H9 (cell line): ENCODE measurements at regions not wholly inside any gene's neighbourhood (a gene's known extent, or its start where the extent isn't known, plus 50 kb on each side); places are given as distances from the start of the nearest gene placed in this dataset.

Experiments
- DNase-seq: peaks from one replicate; pipeline ENCODE4 v3.0.0-alpha.2; 2017
- H2AFZ ChIP-seq: one replicate; pipeline ENCODE4 v1.6.1; 2013; ENCODE audit warnings: mild to moderate bottlenecking, low read length, control low read depth, moderate library complexity
- H2AK5ac ChIP-seq: 2 replicates; pipeline ENCODE4 v1.6.1; 2013; ENCODE audit warnings: low read length, control low read depth, mixed read lengths; ENCODE audit not compliant: insufficient read length
- H2BK120ac ChIP-seq: one replicate; pipeline ENCODE4 v1.6.1; 2013; ENCODE audit warnings: low read depth, mild to moderate bottlenecking, low read length, control low read depth, inconsistent platforms; ENCODE audit not compliant: poor library complexity, severe bottlenecking
- H2BK12ac ChIP-seq: 2 replicates; pipeline ENCODE4 v1.6.1; 2013; ENCODE audit warnings: low read length, control low read depth, mixed read lengths, low read depth; ENCODE audit not compliant: insufficient read length
- H2BK15ac ChIP-seq: 2 replicates; pipeline ENCODE4 v1.6.1; 2013; ENCODE audit warnings: low read depth, low read length, control low read depth
- H2BK20ac ChIP-seq: one replicate; pipeline ENCODE4 v1.6.1; 2013; ENCODE audit warnings: low read depth, mild to moderate bottlenecking, low read length, control low read depth, inconsistent platforms; ENCODE audit not compliant: poor library complexity, severe bottlenecking
- H2BK5ac ChIP-seq: 2 replicates; pipeline ENCODE4 v1.6.1; 2013; ENCODE audit warnings: low read length, control low read depth, mixed read lengths; ENCODE audit not compliant: insufficient read length
- H3K14ac ChIP-seq: 2 replicates; pipeline ENCODE4 v1.6.1; 2013; ENCODE audit warnings: low read length, control low read depth; ENCODE audit not compliant: insufficient read depth
- H3K18ac ChIP-seq: 2 replicates; pipeline ENCODE4 v1.6.1; 2013; ENCODE audit warnings: low read depth, mild to moderate bottlenecking, mixed read lengths, low read length, control low read depth; ENCODE audit not compliant: insufficient read length
- H3K23ac ChIP-seq: 2 replicates; pipeline ENCODE4 v1.6.1; 2013; ENCODE audit warnings: low read length, control low read depth, mixed read lengths, low read depth; ENCODE audit not compliant: insufficient read length
- H3K23me2 ChIP-seq: 2 replicates; pipeline ENCODE4 v1.6.1; 2013; ENCODE audit warnings: low read depth, mild to moderate bottlenecking, mixed read lengths, low read length, control low read depth; ENCODE audit not compliant: insufficient read length, poor library complexity, severe bottlenecking
- H3K27ac ChIP-seq: 2 replicates; pipeline ENCODE4 v1.5.1; 2013; ENCODE audit warnings: low read length, control low read depth, mixed read lengths, low read depth; ENCODE audit not compliant: insufficient read length
- H3K27me3 ChIP-seq: 2 replicates; pipeline ENCODE4 v1.6.1; 2013; ENCODE audit warnings: low read length, control low read depth, inconsistent platforms; ENCODE audit not compliant: insufficient read depth
- H3K4ac ChIP-seq: 2 replicates; pipeline ENCODE4 v1.6.1; 2013; ENCODE audit warnings: low read depth, mild to moderate bottlenecking, control low read depth, inconsistent platforms, low read length, moderate library complexity
- H3K4me1 ChIP-seq: 2 replicates; pipeline ENCODE4 v1.6.1; 2013; ENCODE audit warnings: low read length, control low read depth, inconsistent platforms; ENCODE audit not compliant: insufficient read depth
- H3K4me2 ChIP-seq: 2 replicates; pipeline ENCODE4 v1.6.1; 2013; ENCODE audit warnings: low read length, control low read depth, mixed read lengths; ENCODE audit not compliant: insufficient read length, insufficient read depth
- H3K56ac ChIP-seq: 2 replicates; pipeline ENCODE4 v1.6.1; 2013; ENCODE audit warnings: low read depth, mild to moderate bottlenecking, mixed read lengths, low read length, control low read depth; ENCODE audit not compliant: insufficient read length
- H3K79me1 ChIP-seq: 2 replicates; pipeline ENCODE4 v1.6.1; 2013; ENCODE audit warnings: low read depth, mild to moderate bottlenecking, moderate library complexity, low read length, control low read depth, inconsistent platforms; ENCODE audit not compliant: insufficient read depth, poor library complexity, severe bottlenecking
- H3K79me2 ChIP-seq: 2 replicates; pipeline ENCODE4 v1.6.1; 2013; ENCODE audit warnings: low read length, control low read depth, inconsistent platforms; ENCODE audit not compliant: insufficient read depth
- H3K9ac ChIP-seq: 2 replicates; pipeline ENCODE4 v1.6.1; 2013; ENCODE audit warnings: low read length, control low read depth, mixed read lengths; ENCODE audit not compliant: insufficient read length; ENCODE audit errors: extremely low read depth
- H3K9me3 ChIP-seq: one replicate; pipeline ENCODE4 v1.6.1; 2013; ENCODE audit warnings: low read depth, low read length, inconsistent platforms; ENCODE audit not compliant: control insufficient read depth
- H3T11ph ChIP-seq: one replicate; pipeline ENCODE4 v1.6.1; 2013; ENCODE audit warnings: mild to moderate bottlenecking, low read length, control low read depth, inconsistent platforms
- H4K20me1 ChIP-seq: one replicate; pipeline ENCODE4 v1.6.1; 2013; ENCODE audit not compliant: control insufficient read depth, insufficient read length, insufficient read depth
- H4K5ac ChIP-seq: 2 replicates; pipeline ENCODE4 v1.6.1; 2013; ENCODE audit warnings: low read depth, mild to moderate bottlenecking, mixed read lengths, low read length, control low read depth; ENCODE audit not compliant: insufficient read length
- H4K8ac ChIP-seq: replicated peaks from 2 replicates; pipeline ENCODE4 v1.6.1; 2013; ENCODE audit warnings: low read length, control low read depth, mixed read lengths, low read depth; ENCODE audit not compliant: insufficient read length
- H4K91ac ChIP-seq: 2 replicates; pipeline ENCODE4 v1.6.1; 2013; ENCODE audit warnings: low read depth, mild to moderate bottlenecking, moderate library complexity, mixed read lengths, low read length, control low read depth; ENCODE audit not compliant: insufficient read length
- H3K27ac Mint-ChIP-seq, 3 experiments: 2 replicates in 2 of 3; 3 replicates in 1 of 3; pipeline ENCODE4 v1.8.0; 2020 to 2021; ENCODE audit warnings: mixed read lengths in 3 of 3, mild to moderate bottlenecking in 1 of 3, moderate library complexity in 1 of 3
- H3K27me3 Mint-ChIP-seq: 2 replicates; pipeline ENCODE4 v1.8.0; 2021; ENCODE audit warnings: low read depth, mild to moderate bottlenecking, moderate library complexity, mixed read lengths
- H3K36me3 Mint-ChIP-seq, 3 experiments: 2 replicates in 2 of 3; 3 replicates in 1 of 3; pipeline ENCODE4 v1.8.0; 2020 to 2021; ENCODE audit warnings: low read depth in 3 of 3, mixed read lengths in 3 of 3; ENCODE audit not compliant: insufficient read depth in 1 of 3
- H3K4me1 Mint-ChIP-seq, 2 experiments: 2 replicates each; pipeline ENCODE4 v1.8.0; 2020; ENCODE audit warnings: mixed read lengths in 2 of 2
- H3K4me3 Mint-ChIP-seq, 2 experiments: 2 replicates in 1 of 2; 3 replicates in 1 of 2; pipeline ENCODE4 v1.8.0; 2020 to 2021; ENCODE audit warnings: mild to moderate bottlenecking in 2 of 2, mixed read lengths in 2 of 2, moderate library complexity in 1 of 2
- H3K9me3 Mint-ChIP-seq, 2 experiments: 2 replicates in 1 of 2; 3 replicates in 1 of 2; pipeline ENCODE4 v1.8.0; 2020; ENCODE audit warnings: mild to moderate bottlenecking in 2 of 2, mixed read lengths in 2 of 2, moderate library complexity in 1 of 2
- CTCF ChIP-seq: fragments of 200-600 bp; sonication (generic); conservative IDR thresholded peaks from 3 replicates; pipeline ENCODE4 v1.8.0; 2021; ENCODE audit warnings: antibody characterized with exemption, mild to moderate bottlenecking
- WGBS: extraction: QIAGEN DNeasy Blood & Tissue Kit; methylation state at CpG from one replicate; pipeline ENCODE4 v1.1.7; 2013; ENCODE audit warnings: missing lambda C conversion rate, low lambda C conversion rate, mixed read lengths; ENCODE audit not compliant: insufficient read length; ENCODE audit errors: extremely low coverage; 5-methylcytosine and 5-hydroxymethylcytosine counted together

GRCh38 chr10:128710098-128710797, 584.0 kb upstream of the MKI67 start:
- Mint-ChIP-seq H3K4me1 (peaks cover 6 to 13% of the 10 kb centered on the region in 2 experiments), H3K36me3 (no peaks in the 10 kb centered on the region), H3K9me3 (peaks cover 1 to 6% of the 10 kb centered on the region in 2 experiments; a peak in 2 of 5 replicates), H3K4me3 (no peak overlapping the region), H3K27ac (no peak overlapping the region), H3K27me3 (peaks cover 1% of the 10 kb centered on the region)
- Histone ChIP-seq H3K27ac (no peak overlapping the region), H4K20me1 (no peaks in the 10 kb centered on the region), H4K5ac (no peak overlapping the region), H3K79me1 (no peaks in the 10 kb centered on the region), H3K23ac (no peak overlapping the region), H3K18ac (no peak overlapping the region), H3K9me3 (no peaks in the 10 kb centered on the region), H4K8ac (no peak overlapping the region), H3K27me3 (no peaks in the 10 kb centered on the region), H3K4ac (no peak overlapping the region), H3K14ac (no peak overlapping the region), H2BK120ac (no peak overlapping the region), H2BK15ac (no peak overlapping the region), H3K56ac (no peak overlapping the region), H3K79me2 (no peaks in the 10 kb centered on the region), H3T11ph (no peak overlapping the region), H4K91ac (no peak overlapping the region), H2BK5ac (no peak overlapping the region), H2AK5ac (no peak overlapping the region), H2BK20ac (no peak overlapping the region), H3K4me1 (no peaks in the 10 kb centered on the region), H3K23me2 (no peaks in the 10 kb centered on the region), H3K4me2 (no peak overlapping the region), H2BK12ac (no peak overlapping the region), H3K9ac (no peak overlapping the region), H2AFZ (no peak overlapping the region)
- TF ChIP-seq CTCF = no peak
- peak; percentile 41 for DNase-seq
- no CpG with 5 or more reads among the region's 49 CpGs for WGBS
